NCI-H146 (cell line): ENCODE measurements at regions not wholly inside any gene's neighbourhood (a gene's known extent, or its start where the extent isn't known, plus 50 kb on each side); places are given as distances from the start of the nearest gene placed in this dataset.
"Not testable (repeated sequence)": the region's sequence is repeated elsewhere in the genome, so short reads cannot be mapped to it uniquely, and the experiment has no call there.

Experiments
- DNase-seq: peaks from one replicate; lab custom pipeline; 2025; lab: John Stamatoyannopoulos, UW

DNA sequence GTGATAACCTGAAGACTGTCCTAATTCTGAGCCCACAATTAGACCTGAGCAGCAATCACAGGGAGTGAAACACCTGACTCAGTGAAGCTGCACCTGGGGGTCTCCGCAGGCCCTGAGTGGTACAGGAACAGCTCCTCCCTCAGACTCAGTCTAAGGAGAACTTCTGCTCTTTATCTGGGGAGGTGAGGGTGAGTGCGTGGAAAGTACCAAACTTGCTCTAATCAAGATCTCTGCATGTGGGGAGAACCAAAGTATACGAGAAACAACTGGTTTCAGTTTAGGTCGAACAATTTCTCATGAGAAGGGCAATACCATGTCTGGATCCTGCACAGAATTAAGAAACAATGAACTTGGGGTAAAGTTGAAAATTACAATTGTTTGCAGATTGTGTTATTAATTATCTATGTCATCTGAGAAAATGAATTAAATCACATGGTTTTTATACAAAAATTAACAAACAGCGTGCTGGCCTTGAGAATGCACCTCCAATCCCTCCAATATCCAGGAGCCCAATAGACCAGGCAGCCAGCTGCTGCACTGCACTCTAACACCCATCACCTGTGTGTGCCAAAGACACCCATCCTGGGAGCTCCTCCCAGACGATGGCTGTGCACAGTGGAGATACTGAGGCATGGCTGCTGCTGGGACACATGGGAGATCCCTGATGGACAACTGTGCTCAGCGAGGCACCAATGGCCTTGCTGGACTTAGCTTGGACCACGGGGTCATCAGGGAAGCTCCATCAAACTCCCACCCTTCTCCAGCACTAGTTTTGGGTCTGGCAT lies 828.8 kb downstream of the TMEM121 start:
- not testable (repeated sequence) for DNase-seq

- DNase-seq, result not testable (repeated sequence)
Observed at GRCh38 chr14:106355881-106356642, 829.7 kb downstream of the TMEM121 start.

GRCh38 chr14:106356643-106356930 lies 830.2 kb downstream of the TMEM121 start:
- DNase-seq, result not testable (repeated sequence)

DNA sequence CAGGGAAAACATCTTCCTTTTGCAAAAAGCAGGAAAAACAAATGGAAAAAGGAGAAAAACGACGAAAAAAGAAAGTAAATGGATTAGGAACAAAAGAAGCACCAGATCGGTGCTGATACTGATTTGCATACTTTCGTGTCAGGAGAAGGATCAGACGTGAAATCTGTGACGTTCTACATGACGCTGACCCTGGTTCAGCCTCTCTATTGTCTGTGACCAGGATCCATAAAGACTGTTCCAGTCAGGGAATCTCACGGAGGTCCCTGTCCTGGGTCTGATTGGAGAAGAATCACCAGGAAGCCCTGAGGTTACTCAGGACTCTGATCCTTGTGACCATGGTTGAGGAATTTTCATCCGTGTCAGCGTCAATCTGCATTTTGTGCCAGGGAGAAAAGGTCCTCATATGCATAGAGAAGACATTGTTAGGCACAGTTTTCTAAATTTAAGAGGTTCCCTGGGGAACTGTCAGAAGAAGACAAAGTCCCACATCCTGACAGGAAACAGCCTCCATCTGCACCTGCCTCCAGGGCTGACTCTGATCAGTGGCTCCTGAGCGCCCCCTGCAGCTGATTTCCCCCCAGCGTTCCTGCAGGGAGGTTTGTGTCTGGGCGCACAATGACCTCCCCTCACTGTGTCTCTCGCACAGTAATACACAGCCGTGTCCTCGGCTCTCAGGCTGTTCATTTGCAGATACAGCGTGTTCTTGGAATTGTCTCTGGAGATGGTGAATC lies 832.9 kb downstream of the TMEM121 start:
- DNase-seq, result not testable (repeated sequence)

DNA sequence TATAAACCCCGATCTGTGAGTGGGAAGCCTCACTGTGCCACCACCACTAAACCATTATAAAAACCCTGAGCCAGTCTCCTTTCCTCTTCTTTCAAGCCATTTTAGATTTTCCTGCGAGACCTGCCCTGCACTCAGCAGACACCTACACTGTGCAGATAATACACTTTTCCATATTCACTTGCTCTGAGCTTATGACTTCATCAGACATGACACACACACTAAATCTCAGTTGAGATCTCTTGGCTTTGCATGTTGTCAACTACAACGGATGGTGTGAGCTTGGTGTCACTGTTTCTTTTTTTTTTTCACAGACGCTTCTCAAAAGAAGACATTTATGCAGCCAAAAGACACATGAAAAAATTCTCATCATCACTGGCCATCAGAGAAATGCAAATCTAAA lies 839.0 kb downstream of the TMEM121 start:
- not testable (repeated sequence) for DNase-seq

DNA sequence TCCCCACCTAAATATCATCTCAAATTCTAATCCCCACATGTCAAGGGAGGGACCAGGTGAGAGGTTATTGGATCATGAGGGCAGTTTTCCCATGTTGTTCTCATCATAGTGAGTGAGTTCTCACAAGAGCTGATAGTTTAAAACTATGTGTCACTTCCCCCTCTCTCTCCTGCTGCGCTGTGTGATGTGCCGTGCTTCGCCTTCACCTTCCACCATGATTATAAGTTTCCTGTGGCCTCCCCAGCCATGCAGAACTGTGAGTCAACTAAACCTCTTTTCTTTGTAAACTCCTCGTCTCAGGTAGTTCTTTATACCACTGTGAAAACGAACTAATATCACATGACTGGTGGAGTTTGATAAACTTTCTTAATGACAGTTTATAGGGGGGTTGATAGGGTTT lies 839.5 kb downstream of the TMEM121 start:
- not testable (repeated sequence) for DNase-seq

GRCh38 chr14:106366971-106367370 lies 840.6 kb downstream of the TMEM121 start:
- not testable (repeated sequence) for DNase-seq

- not testable (repeated sequence) for DNase-seq
Observed at GRCh38 chr14:106369456-106369855, 843.1 kb downstream of the TMEM121 start.

DNA sequence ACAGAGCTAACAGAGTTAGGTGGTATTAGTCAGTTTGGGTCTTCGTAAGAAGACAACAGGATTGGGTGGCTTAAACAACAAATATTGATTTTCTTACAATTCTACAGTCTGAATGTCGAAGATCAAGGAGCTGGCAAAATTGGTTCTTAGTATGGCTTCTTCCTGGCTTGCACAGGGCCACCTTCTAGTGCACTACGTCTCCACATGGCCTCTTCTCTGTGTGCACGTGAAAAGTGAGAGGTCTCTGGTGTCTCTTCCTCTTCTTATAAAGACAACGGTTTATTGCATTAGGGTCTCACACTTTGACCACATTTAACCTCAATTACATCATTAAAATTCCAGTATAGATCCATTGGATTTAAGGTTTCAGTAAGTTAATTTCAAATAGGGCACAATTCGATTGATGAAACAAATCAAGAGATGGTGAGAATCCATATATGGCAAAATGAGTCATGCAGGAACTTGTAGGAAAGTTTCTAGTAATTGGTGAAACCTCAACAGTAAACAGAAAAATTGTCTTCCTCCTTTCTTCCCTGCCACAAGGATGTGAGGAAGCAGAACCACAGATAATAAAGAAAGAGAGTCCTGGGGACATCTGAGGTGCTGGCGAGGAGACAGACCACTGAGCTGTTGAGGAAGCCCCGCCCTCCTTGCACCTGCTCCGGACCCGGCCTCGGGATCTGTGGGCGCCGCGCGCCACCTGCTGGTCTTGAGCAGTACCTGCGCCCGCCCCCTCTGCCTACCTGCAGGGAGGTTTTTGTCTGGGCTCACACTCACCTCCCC lies 846.7 kb downstream of the TMEM121 start:
- peak; percentile 88 for DNase-seq

- not testable (repeated sequence) for DNase-seq
Observed at GRCh38 chr14:106373653-106374110, 847.3 kb downstream of the TMEM121 start.

- DNase-seq, result no peak
Observed at GRCh38 chr14:106377432-106377831, 851.0 kb downstream of the TMEM121 start.

DNA sequence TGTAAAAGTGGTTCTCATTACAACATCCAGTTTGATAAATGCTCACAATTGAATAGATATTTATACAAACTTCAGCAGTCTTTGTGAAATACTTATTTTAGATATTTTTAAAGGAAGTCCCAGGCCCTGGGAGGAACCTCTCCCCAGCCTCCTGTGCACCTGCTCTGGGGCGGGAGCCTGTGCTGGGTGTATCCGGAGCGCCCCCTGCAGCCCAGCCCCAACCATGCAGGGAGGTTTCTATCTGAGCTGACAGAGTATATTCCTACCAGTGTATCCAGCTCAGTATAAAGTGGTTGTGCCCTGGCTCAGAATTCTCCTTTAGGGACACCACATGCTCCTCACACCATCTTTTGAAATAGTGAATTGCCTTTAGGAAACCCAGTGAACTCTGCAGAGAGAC lies 851.8 kb downstream of the TMEM121 start:
- DNase-seq, result no peak

GRCh38 chr14:106380740-106381139 lies 854.4 kb downstream of the TMEM121 start:
- no peak for DNase-seq

DNA sequence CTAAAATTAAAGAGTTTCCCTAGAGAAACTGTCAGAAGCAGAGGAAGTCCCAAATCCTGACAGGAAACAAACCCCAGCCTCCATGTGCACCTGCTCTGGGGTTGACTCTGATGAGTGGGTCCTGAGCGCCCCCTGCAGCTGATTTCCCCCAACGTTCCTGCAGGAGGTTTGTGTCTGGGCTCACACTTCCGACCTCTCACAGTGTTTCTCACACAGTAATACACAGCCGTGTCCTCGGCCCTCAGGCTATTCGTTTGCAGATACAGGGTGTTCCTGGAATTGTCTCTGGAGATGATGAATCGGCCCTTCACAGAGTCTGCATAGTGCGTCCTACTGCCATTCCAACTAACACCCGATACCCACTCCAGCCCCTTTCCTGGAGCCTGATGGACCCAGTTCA lies 862.8 kb downstream of the TMEM121 start:
- not testable (repeated sequence) for DNase-seq

DNA sequence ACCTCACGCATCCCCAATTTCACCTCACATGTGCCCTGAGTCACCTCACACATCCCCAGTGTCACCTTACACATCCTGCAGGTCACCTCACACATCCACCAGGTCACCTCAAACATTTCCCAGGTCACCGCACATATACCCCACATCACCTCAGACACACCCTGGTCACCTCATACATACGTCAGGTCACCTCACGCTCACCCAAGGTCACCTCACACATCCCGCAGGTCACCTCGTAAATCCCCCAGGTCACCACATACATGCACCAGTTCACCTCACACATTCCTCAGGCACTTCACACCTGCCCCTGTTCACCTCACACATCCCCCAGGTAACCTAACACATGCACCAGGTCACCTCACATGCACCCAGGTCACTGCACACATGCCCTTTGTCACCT lies 864.0 kb downstream of the TMEM121 start:
- DNase-seq, result no peak

GRCh38 chr14:106390947-106391346 lies 864.6 kb downstream of the TMEM121 start:
- DNase-seq, result no peak

- no peak for DNase-seq
Observed at GRCh38 chr14:106393742-106394141, 867.4 kb downstream of the TMEM121 start.

- DNase-seq, result no peak
Observed at GRCh38 chr14:106395456-106396050, 869.2 kb downstream of the TMEM121 start.

DNA sequence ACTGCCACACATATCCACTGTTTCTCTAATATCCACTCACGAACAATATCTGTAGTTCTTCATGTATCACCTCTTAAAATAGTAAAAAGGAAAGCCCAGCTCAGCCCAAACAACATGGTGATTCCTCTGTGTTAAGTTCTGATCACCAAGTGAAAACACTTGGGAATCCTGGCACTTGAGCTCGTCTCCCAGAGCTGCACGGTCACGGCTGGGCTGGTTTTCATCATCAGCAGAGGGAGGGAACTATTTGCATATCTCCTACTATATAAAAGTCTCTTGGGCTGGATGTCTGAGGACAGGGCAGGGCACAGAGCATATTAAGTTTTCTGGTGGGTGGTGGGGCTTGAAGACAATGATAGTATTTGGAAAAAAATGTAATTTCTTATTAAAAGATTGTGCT lies 870.6 kb downstream of the TMEM121 start:
- DNase-seq, result no peak

- peak; percentile 91 for DNase-seq
Observed at GRCh38 chr14:106398931-106399331, 872.5 kb downstream of the TMEM121 start.

- peak; percentile 61 for DNase-seq
Observed at GRCh38 chr14:106401316-106401715, 874.9 kb downstream of the TMEM121 start.
